K562 (cell line): ENCODE measurements at regions not wholly inside any gene's neighbourhood (a gene's known extent, or its start where the extent isn't known, plus 50 kb on each side); places are given as distances from the start of the nearest gene placed in this dataset.

Experiments used
- ATAC-seq: fragments of 200-7000 bp; cut with Tn5 transposase; 3 replicates; pipeline ENCODE4 v1.9.1; 2020; ENCODE audit warnings: moderate library complexity
- BruUV-seq: library from RNA; stranded (reverse); fragments of 400-500 nt; replicated peaks from 2 replicates; lab custom pipeline; 2021; lab: Mats Ljungman, UMichigan
- CTCF ChIA-PET: fragments of 300-600 bp; formaldehyde crosslinking; extraction: SDS; loops from one replicate; lab custom pipeline; 2021; ENCODE audit warnings: low intra/inter-chr PET ratio; lab: Yijun Ruan, JAX
- POLR2A ChIA-PET: fragments of 300-600, 350-650 bp; sonication (Branson Sonifier 250); formaldehyde crosslinking; extraction: SDS; loops from one replicate; lab custom pipeline; 2021; ENCODE audit warnings: antibody characterized with exemption, inconsistent platforms; lab: Yijun Ruan, JAX
- DNase-seq, 4 experiments: peaks; one replicate each; pipeline versions ENCODE4 v3.0.0 to v3.0.0-alpha.2; 2011 to 2018; ENCODE audit warnings: low spot score in 3 of 4, mixed read lengths in 3 of 4; ENCODE audit errors: extremely low read depth in 1 of 4
- FAIRE-seq: peaks from 2 replicates; lab custom pipeline; 2011; peaks lifted over from hg19 to GRCh38; lab: Jason Lieb, UNC
- H2AFZ ChIP-seq: 2 replicates; pipeline ENCODE4 v1.6.0; 2011; ENCODE audit warnings: low read depth, low read length, control low read depth, inconsistent platforms
- H3K27ac ChIP-seq: fragments of 200-600 bp; 3 replicates; pipeline ENCODE4 v1.8.0; 2011; ENCODE audit warnings: low read depth, mild to moderate bottlenecking, control low read depth, inconsistent platforms, low read length, moderate library complexity, mixed read lengths; ENCODE audit errors: extremely low read depth
- H3K27me3 ChIP-seq, 2 experiments: fragments of 300-600 bp in 1 of 2; 2 replicates in 1 of 2; 3 replicates in 1 of 2; pipeline versions ENCODE4 v1.6.0 to v1.8.0; 2011; ENCODE audit warnings: inconsistent platforms in 2 of 2, low read length in 2 of 2, mild to moderate bottlenecking in 1 of 2, mixed read lengths in 1 of 2, moderate library complexity in 1 of 2; ENCODE audit not compliant: control insufficient read depth in 2 of 2, insufficient read depth in 2 of 2
- H3K36me3 ChIP-seq: fragments of 300-600 bp; 3 replicates; pipeline ENCODE4 v1.8.0; 2011; ENCODE audit warnings: mild to moderate bottlenecking, low read length, inconsistent platforms; ENCODE audit not compliant: control insufficient read depth, insufficient read depth
- H3K4me1 ChIP-seq, 2 experiments: fragments of 200-600 bp in 1 of 2; replicated peaks in 1 of 2; 2 replicates in 1 of 2; 3 replicates in 1 of 2; pipeline versions ENCODE4 v1.5.1 to v1.8.0; 2011; ENCODE audit warnings: inconsistent platforms in 2 of 2, low read length in 2 of 2, mild to moderate bottlenecking in 1 of 2, mixed read lengths in 1 of 2, moderate library complexity in 1 of 2; ENCODE audit not compliant: control insufficient read depth in 2 of 2, insufficient read depth in 2 of 2
- H3K4me2 ChIP-seq: 2 replicates; pipeline ENCODE4 v1.6.1; 2011; ENCODE audit warnings: low read length, control low read depth, inconsistent platforms, mixed read lengths; ENCODE audit not compliant: insufficient read depth
- H3K4me3 ChIP-seq: fragments of 200-600 bp; sonication (generic), shearing (Covaris generic); 2 replicates; pipeline ENCODE4 v1.5.1; 2016; ENCODE audit warnings: control low read depth, inconsistent platforms
- H3K79me2 ChIP-seq: fragments of 200-600 bp; 3 replicates; pipeline ENCODE4 v1.8.0; 2011; ENCODE audit warnings: low read length, inconsistent platforms; ENCODE audit not compliant: control insufficient read depth, insufficient read depth
- H3K9ac ChIP-seq, 2 experiments: 2 replicates each; pipeline versions ENCODE4 v1.6.0 to v1.6.1; 2011; ENCODE audit warnings: low read depth in 2 of 2, low read length in 2 of 2, control low read depth in 1 of 2, inconsistent platforms in 1 of 2, mild to moderate bottlenecking in 1 of 2, mixed read lengths in 1 of 2; ENCODE audit not compliant: insufficient read depth in 1 of 2
- H3K9me1 ChIP-seq: one replicate; pipeline ENCODE4 v1.6.0; 2011; ENCODE audit warnings: inconsistent platforms, mild to moderate bottlenecking, low read length, moderate library complexity; ENCODE audit not compliant: control insufficient read depth, insufficient read depth
- H3K9me3 ChIP-seq: replicated peaks from 2 replicates; pipeline ENCODE4 v1.5.1; 2011; ENCODE audit warnings: low read depth, low read length, inconsistent platforms; ENCODE audit not compliant: control insufficient read depth, insufficient read depth
- H4K20me1 ChIP-seq: replicated peaks from 2 replicates; pipeline ENCODE4 v1.6.1; 2011; ENCODE audit warnings: low read length, inconsistent platforms, mixed read lengths; ENCODE audit not compliant: control insufficient read depth, insufficient read depth
- BCL6 ChIP-seq: fragments of 250-450 bp; sonication (Bioruptor Pico); IDR thresholded peaks from 2 replicates; pipeline ENCODE4 v1.4.0; 2020
- CAMTA2 ChIP-seq: fragments of 250-450 bp; sonication (Bioruptor Pico); conservative IDR thresholded peaks from 2 replicates; pipeline ENCODE4 v1.5.1; 2022
- FOSL1 ChIP-seq: fragments of 200-800 bp; sonication (Bioruptor generic); conservative IDR thresholded peaks from 2 replicates; pipeline ENCODE4 v1.6.1; 2016; ENCODE audit warnings: missing genetic modification characterization, missing compliant biosample characterization
- JUNB ChIP-seq: fragments of 450-650 bp; formaldehyde crosslinking; conservative IDR thresholded peaks from 2 replicates; pipeline ENCODE4 v1.4.0; 2020; ENCODE audit warnings: mild to moderate bottlenecking
- MEF2A ChIP-seq: IDR thresholded peaks from 2 replicates; pipeline ENCODE4 v1.6.1; 2011; ENCODE audit warnings: low read depth, mild to moderate bottlenecking, low read length, moderate library complexity; ENCODE audit not compliant: control insufficient read depth
- NBN ChIP-seq: fragments of 450-650 bp; IDR thresholded peaks from 2 replicates; pipeline ENCODE4 v1.6.1; 2016; ENCODE audit warnings: low read depth, mild to moderate bottlenecking
- PML ChIP-seq: IDR thresholded peaks from 2 replicates; pipeline ENCODE4 v1.6.1; 2012; ENCODE audit warnings: low read length, inconsistent platforms
- PTRF ChIP-seq: fragments of 450-650 bp; IDR thresholded peaks from 2 replicates; pipeline ENCODE4 v1.6.1; 2016; ENCODE audit warnings: mild to moderate bottlenecking, missing genetic modification characterization, missing compliant biosample characterization
- RAD21 ChIP-seq, 2 experiments: fragments of 250-450 bp in 1 of 2; fragments of 450-650 bp in 1 of 2; sonication (Bioruptor Pico) in 1 of 2; formaldehyde crosslinking in 1 of 2; IDR thresholded peaks in 1 of 2; conservative IDR thresholded peaks in 1 of 2; 2 replicates each; pipeline versions ENCODE4 v1.4.0 to v1.8.0; 2020 to 2022; ENCODE audit warnings: mild to moderate bottlenecking in 2 of 2, moderate library complexity in 1 of 2
- SRSF1 ChIP-seq: fragments of 200-400 bp; formaldehyde crosslinking; IDR thresholded peaks from 2 replicates; pipeline ENCODE4 v1.6.1; 2017; ENCODE audit warnings: mild to moderate bottlenecking, low read depth, low read length, moderate library complexity
- STAG1 ChIP-seq: sonication (generic); formaldehyde crosslinking; IDR thresholded peaks from 2 replicates; pipeline ENCODE4 v1.5.0; 2020; ENCODE audit warnings: missing genetic modification reagents, borderline replicate concordance
- ZHX1 ChIP-seq: fragments of 150-350 bp; conservative IDR thresholded peaks from 2 replicates; pipeline ENCODE4 v1.6.1; 2014; ENCODE audit warnings: low read length
- ZNF212 ChIP-seq: fragments of 450-650 bp; formaldehyde crosslinking; IDR thresholded peaks from 2 replicates; pipeline ENCODE4 v1.4.0; 2020; ENCODE audit warnings: mild to moderate bottlenecking
- ZNF239 ChIP-seq: fragments of 250-450 bp; sonication (Bioruptor Pico); IDR thresholded peaks from 2 replicates; pipeline ENCODE4 v1.4.0; 2020; ENCODE audit warnings: mild to moderate bottlenecking
- ZNF324 ChIP-seq: fragments of 250-450 bp; sonication (Bioruptor Pico); IDR thresholded peaks from 2 replicates; pipeline ENCODE4 v1.4.0; 2020; ENCODE audit warnings: mild to moderate bottlenecking
- ZNF586 ChIP-seq: fragments of 450-650 bp; formaldehyde crosslinking; conservative IDR thresholded peaks from 2 replicates; pipeline ENCODE4 v1.4.0; 2020; ENCODE audit warnings: mild to moderate bottlenecking, moderate library complexity
- WGBS: fragments of 100-300 bp; shearing (Covaris generic); methylation state at CpG from one replicate; pipeline ENCODE4 v1.1.6; 2016; ENCODE audit warnings: low coverage, mixed read lengths; ENCODE audit not compliant: insufficient coverage; ENCODE audit errors: missing lambda C conversion rate; 5-methylcytosine and 5-hydroxymethylcytosine counted together
- in situ Hi-C: fragments of 300-500 bp; cut with MboI; formaldehyde crosslinking; loops from 4 replicates; pipeline ENCODE4 v1.15.0; 2018; ENCODE audit warnings: inconsistent platforms, mixed read lengths
- intact Hi-C: fragments of 100-400 bp; cut with micrococcal nuclease; formaldehyde crosslinking; loops from 2 replicates; pipeline ENCODE4 v1.14.2; 2022

GRCh38 chr16:77564791-77565390, 130.1 kb upstream of the ADAMTS18 start:
- Histone ChIP-seq H2AFZ (no peak overlapping the region), H3K9ac (no peak overlapping the region), H3K27ac (no peak overlapping the region), H3K4me2 (no peak overlapping the region), H3K4me3 (no peak overlapping the region), H4K20me1 (no peaks in the 10 kb centered on the region), H3K79me2 (no peaks in the 10 kb centered on the region), H3K27me3 (no peaks in the 10 kb centered on the region; a peak in 1 of 5 replicates), H3K36me3 (no peaks in the 10 kb centered on the region), H3K9me1 (no peaks in the 10 kb centered on the region), H3K9me3 (no peaks in the 10 kb centered on the region), H3K4me1 (no peaks in the 10 kb centered on the region)
- ChIA-PET POLR2A (interaction anchor here (0.6 to 0.9 kb wide), 2 partner anchors 61 to 215 kb away, joined by 3 to 7 read pairs; no protein-coding TSS in a partner anchor), CTCF (no interaction called here)
- FAIRE-seq (no peak), DNase-seq (no peak), ATAC-seq (no peak)
- intact Hi-C loops (no loop called here), in situ Hi-C loops (no loop called here)
- WGBS: 0% methylated on average over 5 of the region's 5 CpGs
- BruUV-seq: no TSS peak
- TF ChIP-seq ZNF239 (CRISPR knock-in tag) (peak; percentile 76), BCL6 (CRISPR knock-in tag) (no peak), ZNF324 (CRISPR knock-in tag) (no peak), FOSL1 (tag) (peak; percentile 45; the same call in 1 of the 2 replicates), PML (no peak)

- H3K4me3 ChIP-seq: no peak overlapping the region
- no peaks in the 10 kb centered on the region for H3K9me1 ChIP-seq
- no TSS peak for BruUV-seq
- no peaks in the 10 kb centered on the region for H3K9me3 ChIP-seq
- H3K4me1 ChIP-seq: no peaks in the 10 kb centered on the region
- ATAC-seq (no peak), DNase-seq (no peak), FAIRE-seq (no peak)
- ChIA-PET CTCF (no interaction called here), POLR2A (no interaction called here)
- no peaks in the 10 kb centered on the region for H3K36me3 ChIP-seq
- no peak overlapping the region for H3K27ac ChIP-seq
- H3K4me2 ChIP-seq: no peak overlapping the region
- no peak overlapping the region for H2AFZ ChIP-seq
- no peaks in the 10 kb centered on the region for H3K79me2 ChIP-seq
- H3K27me3 ChIP-seq: no peaks in the 10 kb centered on the region; a peak in 1 of 5 replicates
- no peak overlapping the region for H3K9ac ChIP-seq
- in situ Hi-C loops: no loop called here
- 1% methylated on average over 5 of the region's 5 CpGs for WGBS
- intact Hi-C loops: no loop called here
- H4K20me1 ChIP-seq: no peaks in the 10 kb centered on the region
- TF ChIP-seq PTRF (tag): no peak
- TF ChIP-seq MEF2A: no peak
- no peak for TF ChIP-seq STAG1 (CRISPR knock-in tag)
- no peak for TF ChIP-seq RAD21 (CRISPR knock-in tag; conservative IDR thresholded peaks at IDR 0.05 in 1 of 2, IDR thresholded peaks at IDR 0.05 in 1 of 2)
- no peak for TF ChIP-seq ZHX1
- no peak for TF ChIP-seq SRSF1
- no peak for TF ChIP-seq JUNB
- no peak for TF ChIP-seq ZNF586 (CRISPR knock-in tag)
- no peak for TF ChIP-seq CAMTA2
- no peak for TF ChIP-seq NBN
- no peak for TF ChIP-seq ZNF212 (CRISPR knock-in tag)
These were observed 134.6 kb upstream of the ADAMTS18 start for GRCh38 chr16:77569406-77569805.
